Breast epithelium (tissue), 4 donors: ENCODE measurements at regions not wholly inside any gene's neighbourhood (a gene's known extent, or its start where the extent isn't known, plus 50 kb on each side); places are given as distances from the start of the nearest gene placed in this dataset.

Experiments used
- DNase-seq, 2 donors: peaks; one replicate each; pipeline ENCODE4 v3.0.0-alpha.2; 2019; ENCODE audit warnings: low spot score in 2 of 2
- H3K27ac ChIP-seq, 2 donors: fragments of 200-600 bp; sonication (generic) in 1 of 2; one replicate each; pipeline ENCODE4 v1.5.1; 2016 to 2019; ENCODE audit warnings: mild to moderate bottlenecking in 1 of 2
- H3K27me3 ChIP-seq, 2 donors: fragments of 200-600 bp; sonication (generic) in 1 of 2; one replicate each; pipeline versions ENCODE4 v1.5.1 to v1.6.0; 2017 to 2019; ENCODE audit warnings: control low read depth in 1 of 2, mild to moderate bottlenecking in 1 of 2
- H3K36me3 ChIP-seq: fragments of 200-600 bp; one replicate; pipeline ENCODE4 v1.5.1; 2019
- H3K4me1 ChIP-seq, 2 donors: fragments of 200-600 bp; sonication (generic); one replicate each; pipeline ENCODE4 v1.5.1; 2016 to 2019; ENCODE audit warnings: control low read depth in 1 of 2
- H3K4me3 ChIP-seq, 3 donors: fragments of 200-600 bp; sonication (generic); 1 replicate in 2 of 3; 2 replicates in 1 of 3; pipeline ENCODE4 v1.5.1; 2016 to 2019; ENCODE audit warnings: mild to moderate bottlenecking in 3 of 3, moderate library complexity in 2 of 3
- H3K9me3 ChIP-seq, 2 donors: fragments of 200-600 bp; sonication (generic) in 1 of 2; one replicate each; pipeline ENCODE4 v1.5.1; 2016 to 2019; ENCODE audit warnings: control low read depth in 1 of 2
- POLR2A ChIP-seq: fragments of 450-650 bp; IDR thresholded peaks from one replicate; pipeline ENCODE4 v1.6.1; 2016; ENCODE audit warnings: antibody characterized with exemption, mild to moderate bottlenecking, moderate library complexity
- POLR2AphosphoS5 ChIP-seq, 3 donors: sonication (generic); formaldehyde crosslinking; IDR thresholded peaks; one replicate each; pipeline ENCODE4 v1.6.1; 2017; ENCODE audit warnings: antibody characterized with exemption in 3 of 3
- intact Hi-C: fragments of 100-400 bp; cut with DNase I; formaldehyde crosslinking; loops from one replicate; pipeline ENCODE4 v1.15.1; 2023; ENCODE audit warnings: low total_unique reads
- TF ChIP-seq, protein P1 (sequence below), 3 donors: fragments of 450-650 bp; IDR thresholded peaks; one replicate each; pipeline ENCODE4 v1.5.1; 2016 to 2017; ENCODE audit warnings: antibody characterized with exemption in 3 of 3, mild to moderate bottlenecking in 3 of 3, moderate library complexity in 3 of 3

DNA sequence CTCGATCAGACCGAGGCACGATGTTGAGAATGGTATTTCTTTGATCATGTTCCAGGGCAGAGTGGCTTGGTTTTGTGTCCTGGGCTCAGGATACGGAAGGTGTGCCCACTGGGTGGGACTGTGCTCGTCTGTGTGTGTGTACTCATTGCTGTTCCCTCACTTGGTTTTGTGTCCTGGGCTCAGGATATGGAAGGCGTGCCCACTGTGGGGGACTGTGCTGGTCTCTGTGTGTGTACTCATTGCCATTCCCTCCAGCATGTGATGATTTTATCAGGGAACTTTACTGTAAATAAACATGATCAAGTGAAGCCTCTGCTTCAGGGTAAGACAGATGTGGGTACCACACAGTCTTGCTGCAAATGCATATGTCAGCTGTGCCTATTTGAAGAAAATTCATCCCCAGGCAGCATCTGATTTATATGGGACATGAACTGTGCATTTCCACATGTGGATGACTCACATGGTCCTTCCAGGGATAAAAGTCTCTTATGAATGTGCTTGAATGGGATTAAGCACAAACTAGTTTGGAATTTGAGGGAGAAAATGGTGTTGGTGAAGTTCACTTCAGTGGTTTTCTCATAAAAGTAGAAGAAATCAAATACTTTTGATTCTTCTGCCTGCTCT lies 274.3 kb downstream of the QKI start:
- Histone ChIP-seq H3K36me3 (no peaks in the 10 kb centered on the region), H3K27ac (no peak overlapping the region), H3K4me3 (no peak overlapping the region), H3K9me3 (no peaks in the 10 kb centered on the region), H3K4me1 (no peaks in the 10 kb centered on the region), H3K27me3 (no peaks in the 10 kb centered on the region)
- DNase-seq: no peak
- intact Hi-C loops: loop anchor here (5.0 kb wide), 1 partner anchor 802 kb away; no protein-coding TSS in a partner anchor
- TF ChIP-seq, protein P1, sequence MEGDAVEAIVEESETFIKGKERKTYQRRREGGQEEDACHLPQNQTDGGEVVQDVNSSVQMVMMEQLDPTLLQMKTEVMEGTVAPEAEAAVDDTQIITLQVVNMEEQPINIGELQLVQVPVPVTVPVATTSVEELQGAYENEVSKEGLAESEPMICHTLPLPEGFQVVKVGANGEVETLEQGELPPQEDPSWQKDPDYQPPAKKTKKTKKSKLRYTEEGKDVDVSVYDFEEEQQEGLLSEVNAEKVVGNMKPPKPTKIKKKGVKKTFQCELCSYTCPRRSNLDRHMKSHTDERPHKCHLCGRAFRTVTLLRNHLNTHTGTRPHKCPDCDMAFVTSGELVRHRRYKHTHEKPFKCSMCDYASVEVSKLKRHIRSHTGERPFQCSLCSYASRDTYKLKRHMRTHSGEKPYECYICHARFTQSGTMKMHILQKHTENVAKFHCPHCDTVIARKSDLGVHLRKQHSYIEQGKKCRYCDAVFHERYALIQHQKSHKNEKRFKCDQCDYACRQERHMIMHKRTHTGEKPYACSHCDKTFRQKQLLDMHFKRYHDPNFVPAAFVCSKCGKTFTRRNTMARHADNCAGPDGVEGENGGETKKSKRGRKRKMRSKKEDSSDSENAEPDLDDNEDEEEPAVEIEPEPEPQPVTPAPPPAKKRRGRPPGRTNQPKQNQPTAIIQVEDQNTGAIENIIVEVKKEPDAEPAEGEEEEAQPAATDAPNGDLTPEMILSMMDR (IDR thresholded peaks at IDR 0.05): no peak
- TF ChIP-seq POLR2AphosphoS5 (IDR thresholded peaks at IDR 0.05) (no peak), POLR2A (no peak)

- no peak overlapping the region for H3K4me3 ChIP-seq
- intact Hi-C loops: loop anchor here (5.0 kb wide), 1 partner anchor 800 kb away; no protein-coding TSS in a partner anchor
- no peak overlapping the region for H3K27ac ChIP-seq
- H3K27me3 ChIP-seq: no peaks in the 10 kb centered on the region
- no peaks in the 10 kb centered on the region for H3K4me1 ChIP-seq
- H3K9me3 ChIP-seq: peaks cover 0 to 5% of the 10 kb centered on the region in 2 donors
- TF ChIP-seq POLR2AphosphoS5 (IDR thresholded peaks at IDR 0.05) (no peak), POLR2A (no peak)
- TF ChIP-seq, protein P1 (IDR thresholded peaks at IDR 0.05): no peak
- H3K36me3 ChIP-seq: no peaks in the 10 kb centered on the region
- DNase-seq: no peak
Observed at GRCh38 chr6:163687075-163687474, 272.6 kb downstream of the QKI start.

GRCh38 chr6:163686301-163686700 lies 271.8 kb downstream of the QKI start:
- Histone ChIP-seq H3K4me3 (no peak overlapping the region), H3K27me3 (no peaks in the 10 kb centered on the region), H3K27ac (no peak overlapping the region), H3K9me3 (peaks cover 0 to 5% of the 10 kb centered on the region in 2 donors), H3K4me1 (no peaks in the 10 kb centered on the region), H3K36me3 (no peaks in the 10 kb centered on the region)
- intact Hi-C loops: loop anchor here (5.0 kb wide), 1 partner anchor 799 kb away; no protein-coding TSS in a partner anchor
- TF ChIP-seq POLR2A: no peak
- TF ChIP-seq, protein P1 (IDR thresholded peaks at IDR 0.05): no peak
- TF ChIP-seq POLR2AphosphoS5 (IDR thresholded peaks at IDR 0.05): no peak
- DNase-seq: no peak

GRCh38 chr6:163683105-163683622 lies 268.6 kb downstream of the QKI start:
- H3K4me1 ChIP-seq: no peaks in the 10 kb centered on the region
- no peak for DNase-seq
- intact Hi-C loops: no loop called here
- peaks cover 0 to 5% of the 10 kb centered on the region in 2 donors for H3K9me3 ChIP-seq
- H3K27me3 ChIP-seq: no peaks in the 10 kb centered on the region
- no peak overlapping the region for H3K27ac ChIP-seq
- no peak overlapping the region for H3K4me3 ChIP-seq
- no peaks in the 10 kb centered on the region for H3K36me3 ChIP-seq
- TF ChIP-seq, protein P1 (IDR thresholded peaks at IDR 0.05): no peak
- no peak for TF ChIP-seq POLR2AphosphoS5 (IDR thresholded peaks at IDR 0.05)
- no peak for TF ChIP-seq POLR2A

- intact Hi-C loops: no loop called here
- no peak for TF ChIP-seq POLR2A
- TF ChIP-seq, protein P1 (IDR thresholded peaks at IDR 0.05): no peak
- no peak for TF ChIP-seq POLR2AphosphoS5 (IDR thresholded peaks at IDR 0.05)
- H3K4me3 ChIP-seq: no peak overlapping the region
- no peaks in the 10 kb centered on the region for H3K27me3 ChIP-seq
- peaks cover 0 to 5% of the 10 kb centered on the region in 2 donors for H3K9me3 ChIP-seq
- H3K27ac ChIP-seq: no peak overlapping the region
- DNase-seq: no peak
- no peaks in the 10 kb centered on the region for H3K36me3 ChIP-seq
- no peaks in the 10 kb centered on the region for H3K4me1 ChIP-seq
Observed at GRCh38 chr6:163679753-163680152, 265.2 kb downstream of the QKI start.
